Peyer's patch (tissue), 4 donors: ENCODE measurements at regions not wholly inside any gene's neighbourhood (a gene's known extent, or its start where the extent isn't known, plus 50 kb on each side); places are given as distances from the start of the nearest gene placed in this dataset.

Experiments
- DNase-seq, 3 donors: peaks; one replicate each; pipeline ENCODE4 v3.0.0-alpha.2; 2017 to 2019
- H3K27ac ChIP-seq, 4 donors: fragments of 200-600 bp; sonication (generic); one replicate each; pipeline ENCODE4 v1.5.1; 2016 to 2019
- H3K27me3 ChIP-seq, 2 donors: fragments of 200-600 bp; sonication (generic); one replicate each; pipeline ENCODE4 v1.5.1; 2019
- H3K36me3 ChIP-seq, 3 donors: fragments of 200-600 bp; sonication (generic); one replicate each; pipeline ENCODE4 v1.5.1; 2016 to 2019
- H3K4me1 ChIP-seq, 4 donors: fragments of 200-600 bp; sonication (generic); one replicate each; pipeline ENCODE4 v1.5.1; 2016 to 2019
- H3K4me3 ChIP-seq, 4 donors: fragments of 200-600 bp; sonication (generic); 1 replicate in 3 of 4; 2 replicates in 1 of 4; pipeline ENCODE4 v1.5.1; 2016 to 2019; ENCODE audit warnings: mild to moderate bottlenecking in 1 of 4
- H3K9me3 ChIP-seq, 4 donors: fragments of 200-600 bp; sonication (generic); one replicate each; pipeline ENCODE4 v1.5.1; 2016 to 2019; ENCODE audit warnings: mild to moderate bottlenecking in 1 of 4
- CTCF ChIP-seq, 6 experiments: fragments of 450-650 bp in 4 of 6; fragments of 200-600 bp in 2 of 6; sonication (generic) in 1 of 6; IDR thresholded peaks; one replicate each; pipeline ENCODE4 v1.5.1; 2017 to 2019; ENCODE audit warnings: antibody characterized with exemption in 6 of 6, mild to moderate bottlenecking in 3 of 6, moderate library complexity in 1 of 6
- POLR2A ChIP-seq, 2 donors: fragments of 450-650 bp; IDR thresholded peaks; one replicate each; pipeline ENCODE4 v1.5.1; 2017; ENCODE audit warnings: antibody characterized with exemption in 2 of 2, mild to moderate bottlenecking in 2 of 2, moderate library complexity in 2 of 2

GRCh38 chr4:82042042-82042441 lies 331.7 kb downstream of the HNRNPD start:
- DNase-seq, result no peak
- Histone ChIP-seq H3K36me3 (no peaks in the 10 kb centered on the region), H3K4me1 (peaks cover 0 to 10% (median 0%) of the 10 kb centered on the region in 4 donors), H3K4me3 (no peak overlapping the region), H3K27ac (no peak overlapping the region), H3K27me3 (no peaks in the 10 kb centered on the region), H3K9me3 (no peaks in the 10 kb centered on the region)
- TF ChIP-seq POLR2A (IDR thresholded peaks at IDR 0.05), result no peak

GRCh38 chr4:82038936-82039335 lies 334.9 kb downstream of the HNRNPD start:
- Histone ChIP-seq H3K36me3 (no peaks in the 10 kb centered on the region), H3K27me3 (no peaks in the 10 kb centered on the region), H3K4me3 (no peak overlapping the region), H3K9me3 (no peaks in the 10 kb centered on the region), H3K27ac (no peak overlapping the region), H3K4me1 (peaks cover 0 to 6% (median 0%) of the 10 kb centered on the region in 4 donors)
- DNase-seq, result no peak
- no peak for TF ChIP-seq CTCF (IDR thresholded peaks at IDR 0.05)
- TF ChIP-seq POLR2A (IDR thresholded peaks at IDR 0.05), result no peak

GRCh38 chr4:82036181-82036580 lies 337.6 kb downstream of the HNRNPD start:
- no peaks in the 10 kb centered on the region for H3K4me1 ChIP-seq
- DNase-seq, result no peak
- no peaks in the 10 kb centered on the region for H3K36me3 ChIP-seq
- no peaks in the 10 kb centered on the region for H3K9me3 ChIP-seq
- H3K4me3 ChIP-seq, result no peak overlapping the region
- no peak for TF ChIP-seq POLR2A (IDR thresholded peaks at IDR 0.05)
- TF ChIP-seq CTCF (IDR thresholded peaks at IDR 0.05), result no peak
- no peaks in the 10 kb centered on the region for H3K27me3 ChIP-seq
- no peak overlapping the region for H3K27ac ChIP-seq

DNA sequence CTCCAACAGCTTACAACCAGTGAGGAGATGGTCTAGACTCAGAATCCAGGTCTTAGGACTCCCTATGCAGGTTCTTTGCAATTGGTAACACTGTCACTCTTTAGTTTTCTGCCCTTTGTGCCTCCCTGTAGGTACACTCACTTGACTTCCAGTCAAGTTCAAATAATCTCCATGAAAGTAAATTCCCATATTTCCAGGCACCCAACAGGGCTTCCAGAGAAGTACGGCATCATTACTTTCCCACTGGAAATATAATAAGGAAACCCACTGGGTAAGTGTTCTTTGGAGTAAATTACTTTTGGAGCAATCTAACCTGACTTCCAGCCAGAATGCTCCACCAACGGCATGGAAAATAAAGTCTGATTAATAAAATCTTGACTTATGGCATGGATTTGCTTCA lies 338.9 kb downstream of the HNRNPD start:
- Histone ChIP-seq H3K36me3 (no peaks in the 10 kb centered on the region), H3K4me3 (no peak overlapping the region), H3K27ac (no peak overlapping the region), H3K4me1 (no peaks in the 10 kb centered on the region), H3K9me3 (no peaks in the 10 kb centered on the region), H3K27me3 (no peaks in the 10 kb centered on the region)
- no peak for DNase-seq
- TF ChIP-seq POLR2A (IDR thresholded peaks at IDR 0.05), result no peak
- TF ChIP-seq CTCF (IDR thresholded peaks at IDR 0.05), result no peak

DNA sequence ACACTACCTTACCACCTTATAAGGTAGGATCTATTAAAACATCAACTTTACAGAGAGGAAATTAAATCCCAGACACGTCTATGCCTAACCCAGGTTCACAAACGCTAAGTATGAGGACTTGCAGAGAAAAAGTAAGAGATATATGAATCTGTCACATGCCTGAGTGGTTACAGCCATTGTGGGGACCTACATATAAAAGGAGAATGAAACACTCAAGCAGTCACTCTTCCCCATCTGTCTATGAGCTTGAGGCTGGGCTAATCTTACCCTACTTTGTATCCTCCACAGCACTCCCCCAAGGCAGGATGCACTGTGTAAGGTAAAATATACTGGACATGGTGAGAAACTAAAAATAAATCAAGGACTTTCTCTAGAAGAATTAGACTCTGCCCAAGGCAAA lies 339.9 kb downstream of the HNRNPD start:
- TF ChIP-seq POLR2A (IDR thresholded peaks at IDR 0.05) (no peak), CTCF (IDR thresholded peaks at IDR 0.05) (no peak)
- Histone ChIP-seq H3K27ac (no peak overlapping the region), H3K27me3 (no peaks in the 10 kb centered on the region), H3K4me3 (no peak overlapping the region), H3K9me3 (no peaks in the 10 kb centered on the region), H3K4me1 (no peaks in the 10 kb centered on the region), H3K36me3 (no peaks in the 10 kb centered on the region)
- DNase-seq, result no peak

GRCh38 chr4:82031376-82031927 lies 342.3 kb downstream of the HNRNPD start:
- DNase-seq, result no peak
- H3K27ac ChIP-seq, result no peak overlapping the region
- H3K27me3 ChIP-seq, result no peaks in the 10 kb centered on the region
- TF ChIP-seq POLR2A (IDR thresholded peaks at IDR 0.05) (no peak), CTCF (IDR thresholded peaks at IDR 0.05) (no peak)
- no peak overlapping the region for H3K4me3 ChIP-seq
- no peaks in the 10 kb centered on the region for H3K9me3 ChIP-seq
- H3K4me1 ChIP-seq, result no peaks in the 10 kb centered on the region
- H3K36me3 ChIP-seq, result no peaks in the 10 kb centered on the region
